Liver (tissue), 8 donors: ENCODE measurements at regions not wholly inside any gene's neighbourhood (a gene's known extent, or its start where the extent isn't known, plus 50 kb on each side); places are given as distances from the start of the nearest gene placed in this dataset.

ENCODE experiments used
- DNase-seq: peaks from one replicate; pipeline ENCODE4 v3.0.0-alpha.2; 2017; ENCODE audit warnings: low spot score
- H3K27ac ChIP-seq, 2 donors: one replicate each; pipeline ENCODE4 v1.7.0; 2013; ENCODE audit warnings: inconsistent platforms in 2 of 2, low read length in 2 of 2, control low read depth in 1 of 2, low read depth in 1 of 2, mild to moderate bottlenecking in 1 of 2
- H3K27me3 ChIP-seq, 4 donors: one replicate each; pipeline versions ENCODE4 v1.6.1 to v1.7.0; 2013; ENCODE audit warnings: low read length in 3 of 4, inconsistent platforms in 1 of 4, mild to moderate bottlenecking in 1 of 4, moderate library complexity in 1 of 4; ENCODE audit not compliant: control insufficient read depth in 4 of 4, insufficient read depth in 4 of 4
- H3K36me3 ChIP-seq, 4 donors: one replicate each; pipeline versions ENCODE4 v1.6.1 to v1.7.0; 2013; ENCODE audit warnings: low read length in 3 of 4, mild to moderate bottlenecking in 3 of 4, low read depth in 1 of 4, moderate library complexity in 1 of 4; ENCODE audit not compliant: control insufficient read depth in 4 of 4, insufficient read depth in 3 of 4
- H3K4me1 ChIP-seq, 4 donors: one replicate each; pipeline versions ENCODE4 v1.6.1 to v1.7.0; 2013; ENCODE audit warnings: low read length in 3 of 4, mild to moderate bottlenecking in 3 of 4, moderate library complexity in 1 of 4; ENCODE audit not compliant: control insufficient read depth in 4 of 4, insufficient read depth in 4 of 4
- H3K4me3 ChIP-seq, 3 donors: one replicate each; pipeline versions ENCODE4 v1.6.1 to v1.7.0; 2013; ENCODE audit warnings: low read length in 3 of 3, control low read depth in 1 of 3, low read depth in 1 of 3, mild to moderate bottlenecking in 1 of 3
- H3K9ac ChIP-seq, 2 donors: one replicate each; pipeline ENCODE4 v1.7.0; 2013; ENCODE audit warnings: low read length in 2 of 2, mild to moderate bottlenecking in 2 of 2, moderate library complexity in 2 of 2, control low read depth in 1 of 2, low read depth in 1 of 2
- H3K9me3 ChIP-seq, 4 donors: one replicate each; pipeline versions ENCODE4 v1.6.1 to v1.7.0; 2013; ENCODE audit warnings: low read length in 3 of 4; ENCODE audit not compliant: control insufficient read depth in 4 of 4
- CTCF ChIP-seq: fragments of 150-350 bp; IDR thresholded peaks from 2 replicates; pipeline ENCODE4 v1.5.1; 2017; ENCODE audit warnings: improper control_type of control experiment, low read depth, low read length; ENCODE audit not compliant: missing input control
- EGR1 ChIP-seq, 2 donors: IDR thresholded peaks; 2 replicates each; pipeline ENCODE4 v1.6.1; 2016 to 2018; ENCODE audit warnings: antibody characterized with exemption in 2 of 2, low read depth in 2 of 2
- FOXA1 ChIP-seq: IDR thresholded peaks from 2 replicates; pipeline ENCODE4 v1.6.1; 2016; ENCODE audit warnings: antibody characterized with exemption
- FOXA2 ChIP-seq: IDR thresholded peaks from 2 replicates; pipeline ENCODE4 v1.6.1; 2016; ENCODE audit warnings: antibody characterized with exemption
- GABPA ChIP-seq, 2 donors: IDR thresholded peaks in 1 of 2; conservative IDR thresholded peaks in 1 of 2; 2 replicates each; pipeline ENCODE4 v1.6.1; 2016; ENCODE audit warnings: antibody characterized with exemption in 2 of 2, mild to moderate bottlenecking in 1 of 2, moderate library complexity in 1 of 2
- HNF4A ChIP-seq, 2 donors: conservative IDR thresholded peaks; 2 replicates each; pipeline ENCODE4 v1.6.1; 2016; ENCODE audit warnings: antibody characterized with exemption in 2 of 2, mild to moderate bottlenecking in 2 of 2
- HNF4G ChIP-seq: IDR thresholded peaks from 2 replicates; pipeline ENCODE4 v1.6.1; 2016; ENCODE audit warnings: antibody characterized with exemption
- JUND ChIP-seq, 2 donors: IDR thresholded peaks; 2 replicates each; pipeline ENCODE4 v1.6.1; 2016; ENCODE audit warnings: antibody characterized with exemption in 2 of 2
- MAX ChIP-seq: IDR thresholded peaks from 2 replicates; pipeline ENCODE4 v1.6.1; 2016; ENCODE audit warnings: antibody characterized with exemption
- NR2F2 ChIP-seq: IDR thresholded peaks from 2 replicates; pipeline ENCODE4 v1.6.1; 2016; ENCODE audit warnings: antibody characterized with exemption
- RAD21 ChIP-seq, 2 donors: IDR thresholded peaks; 2 replicates each; pipeline ENCODE4 v1.6.1; 2016; ENCODE audit warnings: antibody characterized with exemption in 2 of 2, mild to moderate bottlenecking in 2 of 2
- REST ChIP-seq: IDR thresholded peaks from 2 replicates; pipeline ENCODE4 v1.6.1; 2016; ENCODE audit warnings: antibody characterized with exemption, mild to moderate bottlenecking
- RXRA ChIP-seq, 2 donors: IDR thresholded peaks; 2 replicates each; pipeline ENCODE4 v1.6.1; 2017 to 2018; ENCODE audit warnings: antibody characterized with exemption in 2 of 2, mild to moderate bottlenecking in 1 of 2
- SP1 ChIP-seq: IDR thresholded peaks from 2 replicates; pipeline ENCODE4 v1.6.1; 2018; ENCODE audit warnings: antibody characterized with exemption, mild to moderate bottlenecking
- TAF1 ChIP-seq: conservative IDR thresholded peaks from 2 replicates; pipeline ENCODE4 v1.6.1; 2016; ENCODE audit warnings: antibody characterized with exemption, mild to moderate bottlenecking
- YY1 ChIP-seq: IDR thresholded peaks from 2 replicates; pipeline ENCODE4 v1.6.1; 2016; ENCODE audit warnings: antibody characterized with exemption, mild to moderate bottlenecking
- ZBTB33 ChIP-seq: IDR thresholded peaks from 2 replicates; pipeline ENCODE4 v1.6.1; 2016; ENCODE audit warnings: antibody characterized with exemption
- whole genome bisulfite sequencing: extraction: QIAGEN DNeasy Blood & Tissue Kit; methylation state at CpG from one replicate; pipeline ENCODE4 v1.1.7; 2013; 5-methylcytosine and 5-hydroxymethylcytosine counted together
- TF ChIP-seq, protein P1 (sequence below): IDR thresholded peaks from 2 replicates; pipeline ENCODE4 v1.6.1; 2016; ENCODE audit warnings: antibody characterized with exemption
- donor health status: healthy.
- donor health status: healthy.
- donor health status: healthy.
- donor health status: healthy.
- donor health status: healthy.

DNA sequence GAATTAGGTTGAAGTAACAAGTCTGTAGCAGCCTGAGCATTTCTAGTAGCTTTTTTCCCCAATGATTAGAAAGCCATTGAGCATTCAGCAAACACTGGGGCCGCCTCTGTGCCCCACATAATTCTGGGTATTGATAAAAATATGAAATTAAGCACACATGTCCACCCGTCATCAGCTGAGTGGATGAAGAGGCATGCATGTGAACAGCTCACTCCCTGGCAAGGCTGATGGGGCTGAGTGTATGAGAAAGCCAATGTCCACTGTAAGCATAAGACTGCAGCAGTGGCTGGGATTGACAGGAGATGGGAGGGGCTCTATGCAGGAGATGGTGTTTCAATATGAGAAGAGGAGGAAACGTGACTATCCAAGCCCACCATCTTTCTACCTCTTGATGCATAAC lies 124.4 kb upstream of the KLHL29 start:
- DNase-seq: no peak
- TF ChIP-seq JUND (IDR thresholded peaks at IDR 0.05): no peak
- Histone ChIP-seq H3K4me1 (no peaks in the 10 kb centered on the region), H3K27me3 (no peaks in the 10 kb centered on the region), H3K27ac (no peak overlapping the region), H3K4me3 (no peak overlapping the region), H3K9ac (no peak overlapping the region), H3K9me3 (no peaks in the 10 kb centered on the region), H3K36me3 (no peaks in the 10 kb centered on the region)
- 78% methylated on average over 3 of the region's 3 CpGs for WGBS

GRCh38 chr2:23268467-23269263 lies 116.3 kb upstream of the KLHL29 start:
- Histone ChIP-seq H3K9me3 (no peaks in the 10 kb centered on the region), H3K36me3 (no peaks in the 10 kb centered on the region), H3K27me3 (no peaks in the 10 kb centered on the region), H3K9ac (no peak overlapping the region), H3K4me3 (no peak overlapping the region), H3K4me1 (peaks cover 0 to 7% (median 3%) of the 10 kb centered on the region in 4 donors), H3K27ac (peak overlapping the region in 1 of 2 donors; percentile 15)
- peak; percentile 69 for TF ChIP-seq FOXA2
- TF ChIP-seq, protein P1, sequence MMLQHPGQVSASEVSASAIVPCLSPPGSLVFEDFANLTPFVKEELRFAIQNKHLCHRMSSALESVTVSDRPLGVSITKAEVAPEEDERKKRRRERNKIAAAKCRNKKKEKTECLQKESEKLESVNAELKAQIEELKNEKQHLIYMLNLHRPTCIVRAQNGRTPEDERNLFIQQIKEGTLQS: no peak
- TF ChIP-seq RXRA (IDR thresholded peaks at IDR 0.05): peak; percentile 30 to 36
- peak; percentile 16 to 28 for TF ChIP-seq RAD21 (IDR thresholded peaks at IDR 0.05)
- peak; percentile 26 for TF ChIP-seq REST
- TF ChIP-seq GABPA (IDR thresholded peaks at IDR 0.05 in 1 of 2, conservative IDR thresholded peaks at IDR 0.05 in 1 of 2): no peak
- no peak for TF ChIP-seq TAF1
- TF ChIP-seq ZBTB33: peak; percentile 21
- TF ChIP-seq SP1: peak; percentile 83
- TF ChIP-seq JUND (IDR thresholded peaks at IDR 0.05): peak; percentile 7 to 29
- TF ChIP-seq NR2F2: no peak
- TF ChIP-seq FOXA1: no peak
- TF ChIP-seq HNF4A (conservative IDR thresholded peaks at IDR 0.05): peak; percentile 77 to 86
- no peak for TF ChIP-seq CTCF
- TF ChIP-seq MAX: peak; percentile 22
- no peak for TF ChIP-seq HNF4G
- no peak for TF ChIP-seq EGR1 (IDR thresholded peaks at IDR 0.05; ENCODE audit: low read depth in 2 of 2)
- TF ChIP-seq YY1: peak; percentile 90
- DNase-seq: no peak
- 26% methylated on average over 3 of the region's 3 CpGs for WGBS
